HEK293 (cell line): ENCODE measurements at regions not wholly inside any gene's neighbourhood (a gene's known extent, or its start where the extent isn't known, plus 50 kb on each side); places are given as distances from the start of the nearest gene placed in this dataset.

Experiments used
- CTCF ChIA-PET: fragments of 350-600 bp; formaldehyde crosslinking; extraction: SDS; loops from one replicate; lab custom pipeline; 2021; ENCODE audit warnings: antibody characterized with exemption; lab: Yijun Ruan, JAX
- POLR2A ChIA-PET: fragments of 300-600 bp; formaldehyde crosslinking; extraction: SDS; loops from one replicate; lab custom pipeline; 2020; ENCODE audit warnings: antibody characterized with exemption, inconsistent platforms; lab: Yijun Ruan, JAX
- H3K27ac ChIP-seq: fragments of 200-500 bp; sonication (Bioruptor generic); 2 replicates; pipeline ENCODE4 v1.5.1; 2014; ENCODE audit warnings: low read depth, low read length, control low read depth, inconsistent platforms; ENCODE audit errors: extremely low read depth
- H3K36me3 ChIP-seq, 2 experiments: fragments of 200-500 bp in 1 of 2; sonication (Bioruptor generic) in 1 of 2; 1 replicate in 1 of 2; 2 replicates in 1 of 2; pipeline ENCODE4 v1.5.1; 2014 to 2017; ENCODE audit warnings: inconsistent platforms in 2 of 2, low read length in 2 of 2; ENCODE audit not compliant: control insufficient read depth in 2 of 2, insufficient read depth in 1 of 2
- H3K4me1 ChIP-seq: fragments of 200-500 bp; sonication (Bioruptor generic); 2 replicates; pipeline ENCODE4 v1.5.1; 2014; ENCODE audit warnings: mild to moderate bottlenecking, low read length, inconsistent platforms; ENCODE audit not compliant: control insufficient read depth, insufficient read depth
- H3K4me3 ChIP-seq: 2 replicates; pipeline ENCODE4 v1.5.1; 2011; ENCODE audit warnings: low read depth, mild to moderate bottlenecking, control low read depth, low read length, moderate library complexity
- H3K9me3 ChIP-seq: fragments of 200-500 bp; sonication (Bioruptor generic); 2 replicates; pipeline ENCODE4 v1.5.1; 2014; ENCODE audit warnings: low read depth, low read length, inconsistent platforms; ENCODE audit not compliant: control insufficient read depth, insufficient read depth
- AEBP2 ChIP-seq: fragments of 450-650 bp; formaldehyde crosslinking; IDR thresholded peaks from 2 replicates; pipeline ENCODE4 v1.5.1; 2016; ENCODE audit warnings: missing biosample characterization, missing genetic modification characterization, borderline replicate concordance
- BCL11B ChIP-seq: fragments of 450-650 bp; formaldehyde crosslinking; IDR thresholded peaks from 2 replicates; pipeline ENCODE4 v1.5.1; 2016; ENCODE audit warnings: low read depth, missing biosample characterization, missing genetic modification characterization
- GLIS2 ChIP-seq: fragments of 450-650 bp; formaldehyde crosslinking; IDR thresholded peaks from 2 replicates; pipeline ENCODE4 v1.5.1; 2016; ENCODE audit warnings: missing biosample characterization, missing genetic modification characterization
- PRDM4 ChIP-seq: fragments of 450-650 bp; formaldehyde crosslinking; IDR thresholded peaks from 2 replicates; pipeline ENCODE4 v1.5.1; 2017; ENCODE audit warnings: missing biosample characterization, missing genetic modification characterization
- ZFP3 ChIP-seq: fragments of 450-650 bp; formaldehyde crosslinking; IDR thresholded peaks from 2 replicates; pipeline ENCODE4 v1.5.1; 2016; ENCODE audit warnings: low read depth, missing biosample characterization, missing genetic modification characterization
- ZNF132 ChIP-seq: fragments of 450-650 bp; formaldehyde crosslinking; IDR thresholded peaks from 2 replicates; pipeline ENCODE4 v1.5.1; 2017; ENCODE audit warnings: missing biosample characterization, missing genetic modification characterization, borderline replicate concordance
- ZNF133 ChIP-seq: fragments of 450-650 bp; formaldehyde crosslinking; IDR thresholded peaks from 2 replicates; pipeline ENCODE4 v1.5.1; 2016; ENCODE audit warnings: missing biosample characterization, missing genetic modification characterization
- ZNF146 ChIP-seq: fragments of 450-650 bp; formaldehyde crosslinking; IDR thresholded peaks from 2 replicates; pipeline ENCODE4 v1.5.1; 2016; ENCODE audit warnings: missing biosample characterization, missing genetic modification characterization
- ZNF169 ChIP-seq: fragments of 450-650 bp; formaldehyde crosslinking; IDR thresholded peaks from 2 replicates; pipeline ENCODE4 v1.5.1; 2016; ENCODE audit warnings: missing biosample characterization, missing genetic modification characterization
- ZNF174 ChIP-seq: fragments of 450-650 bp; formaldehyde crosslinking; IDR thresholded peaks from 2 replicates; pipeline ENCODE4 v1.5.0; 2017; ENCODE audit warnings: missing biosample characterization, mild to moderate bottlenecking, missing genetic modification characterization
- ZNF324 ChIP-seq: fragments of 450-650 bp; formaldehyde crosslinking; IDR thresholded peaks from 2 replicates; pipeline ENCODE4 v1.5.1; 2016; ENCODE audit warnings: missing biosample characterization, missing genetic modification characterization
- ZNF341 ChIP-seq: fragments of 450-650 bp; formaldehyde crosslinking; IDR thresholded peaks from 2 replicates; pipeline ENCODE4; 2016; ENCODE audit warnings: low read depth, missing biosample characterization, missing genetic modification characterization
- ZNF362 ChIP-seq: fragments of 450-650 bp; formaldehyde crosslinking; IDR thresholded peaks from 2 replicates; pipeline ENCODE4 v1.5.1; 2016; ENCODE audit warnings: missing biosample characterization, missing genetic modification characterization
- ZNF391 ChIP-seq: fragments of 450-650 bp; formaldehyde crosslinking; IDR thresholded peaks from 2 replicates; pipeline ENCODE4 v1.5.1; 2016; ENCODE audit warnings: low read depth, missing biosample characterization, missing genetic modification characterization, borderline replicate concordance
- ZNF558 ChIP-seq: fragments of 450-650 bp; formaldehyde crosslinking; IDR thresholded peaks from 2 replicates; pipeline ENCODE4 v1.5.1; 2016; ENCODE audit warnings: missing biosample characterization, missing genetic modification characterization
- ZNF560 ChIP-seq: fragments of 450-650 bp; formaldehyde crosslinking; IDR thresholded peaks from 2 replicates; pipeline ENCODE4 v1.5.1; 2017; ENCODE audit warnings: missing biosample characterization, missing genetic modification characterization, borderline replicate concordance
- ZNF629 ChIP-seq: fragments of 450-650 bp; formaldehyde crosslinking; IDR thresholded peaks from 2 replicates; pipeline ENCODE4 v1.5.1; 2017; ENCODE audit warnings: missing biosample characterization, missing genetic modification characterization
- ZNF658 ChIP-seq: fragments of 450-650 bp; formaldehyde crosslinking; IDR thresholded peaks from 2 replicates; pipeline ENCODE4; 2016; ENCODE audit warnings: missing biosample characterization, missing genetic modification characterization
- ZNF792 ChIP-seq: fragments of 450-650 bp; formaldehyde crosslinking; IDR thresholded peaks from 2 replicates; pipeline ENCODE4 v1.5.1; 2016; ENCODE audit warnings: missing biosample characterization, missing genetic modification characterization
- ZSCAN16 ChIP-seq: fragments of 450-650 bp; formaldehyde crosslinking; IDR thresholded peaks from 2 replicates; pipeline ENCODE4 v1.5.1; 2016; ENCODE audit warnings: missing biosample characterization, missing genetic modification characterization
- ZSCAN30 ChIP-seq: fragments of 450-650 bp; IDR thresholded peaks from 2 replicates; pipeline ENCODE4 v1.5.1; 2018; ENCODE audit warnings: missing biosample characterization, mild to moderate bottlenecking, missing genetic modification characterization, moderate library complexity

- Histone ChIP-seq H3K4me1 (peaks cover 2% of the 10 kb centered on the region; the same call in 1 of the 2 replicates), H3K27ac (no peak overlapping the region), H3K9me3 (no peaks in the 10 kb centered on the region), H3K36me3 (no peaks in the 10 kb centered on the region), H3K4me3 (no peak overlapping the region)
- ChIA-PET POLR2A (no interaction called here), CTCF (interaction anchor here (2.0 kb wide), 1 partner anchor 182 kb away, joined by 10 read pairs; no protein-coding TSS in a partner anchor)
- no peak for TF ChIP-seq ZNF362 (tag by site-specific recombination)
- no peak for TF ChIP-seq ZNF558 (tag by site-specific recombination)
- no peak for TF ChIP-seq ZFP3 (tag by site-specific recombination)
- no peak for TF ChIP-seq ZNF341 (tag by site-specific recombination)
- TF ChIP-seq GLIS2 (tag by site-specific recombination), result no peak
- TF ChIP-seq ZNF560 (tag by site-specific recombination), result no peak
- TF ChIP-seq ZNF658 (tag by site-specific recombination), result no peak
- no peak for TF ChIP-seq ZSCAN30 (tag by site-specific recombination)
- TF ChIP-seq ZNF146 (tag by site-specific recombination), result no peak
- no peak for TF ChIP-seq BCL11B
- no peak for TF ChIP-seq ZNF132
- TF ChIP-seq AEBP2 (tag by site-specific recombination), result no peak
Observed at GRCh38 chr9:18261181-18261580, 212.8 kb upstream of the ADAMTSL1 start.

- Histone ChIP-seq H3K27ac (no peak overlapping the region), H3K36me3 (no peaks in the 10 kb centered on the region), H3K9me3 (no peaks in the 10 kb centered on the region), H3K4me3 (no peak overlapping the region), H3K4me1 (peaks cover 2% of the 10 kb centered on the region; the same call in 1 of the 2 replicates)
- POLR2A ChIA-PET, result no interaction called here
- CTCF ChIA-PET, result interaction anchor here (0.5 to 4.7 kb wide), 6 partner anchors 7 to 746 kb away, joined by 3 to 47 read pairs (median 3); no protein-coding TSS in a partner anchor
- TF ChIP-seq ZNF792 (tag by site-specific recombination), result no peak
- TF ChIP-seq ZNF391, result no peak
- no peak for TF ChIP-seq PRDM4 (tag by site-specific recombination)
- TF ChIP-seq ZNF174 (tag by site-specific recombination), result no peak
- TF ChIP-seq ZNF169, result no peak
- TF ChIP-seq ZNF629 (tag by site-specific recombination), result no peak
- TF ChIP-seq ZSCAN16 (tag by site-specific recombination), result no peak
- TF ChIP-seq ZNF324, result no peak
- no peak for TF ChIP-seq ZNF133
Observed at GRCh38 chr9:18263377-18263776, 210.6 kb upstream of the ADAMTSL1 start.
